GM12878 (cell line): ENCODE measurements at regions not wholly inside any gene's neighbourhood (a gene's known extent, or its start where the extent isn't known, plus 50 kb on each side); places are given as distances from the start of the nearest gene placed in this dataset.

Source experiments
- ATAC-seq: fragments of 200-7000 bp; cut with Tn5 transposase; 3 replicates; pipeline ENCODE4 v1.9.1; 2020; ENCODE audit warnings: mild to moderate bottlenecking, moderate library complexity
- BruUV-seq: library from RNA; stranded (reverse); fragments of 400-500 nt; replicated peaks from 2 replicates; lab custom pipeline; 2021; lab: Mats Ljungman, UMichigan
- CTCF ChIA-PET: fragments of 300-600 bp; sonication (Branson Sonifier 250); formaldehyde crosslinking; extraction: SDS; loops from one replicate; lab custom pipeline; 2021; ENCODE audit warnings: inconsistent platforms; lab: Yijun Ruan, JAX
- POLR2A ChIA-PET: fragments of 350-600 bp; formaldehyde crosslinking; extraction: SDS; loops from one replicate; lab custom pipeline; 2021; ENCODE audit warnings: inconsistent platforms; lab: Charles Lee
- RAD21 ChIA-PET: fragments of 300-600 bp; sonication (Branson Sonifier 250); formaldehyde crosslinking; loops from one replicate; lab custom pipeline; 2023; ENCODE audit warnings: antibody characterized with exemption; ENCODE audit not compliant: unreplicated experiment; lab: Charles Lee
- SMC1A ChIA-PET: fragments of 300-600 bp; sonication (Branson Sonifier 250); formaldehyde crosslinking; loops from one replicate; lab custom pipeline; 2023; ENCODE audit not compliant: unreplicated experiment, uncharacterized antibody; lab: Charles Lee
- DNase-seq: peaks from one replicate; pipeline ENCODE4 v3.0.0-alpha.2; 2011; ENCODE audit warnings: low read depth, low spot score
- FAIRE-seq: peaks from 3 replicates; lab custom pipeline; 2011; peaks lifted over from hg19 to GRCh38; lab: Jason Lieb, UNC
- H2AFZ ChIP-seq: 2 replicates; pipeline ENCODE4 v1.6.0; 2011; ENCODE audit warnings: low read depth, low read length, control low read depth; ENCODE audit not compliant: control insufficient read depth
- H3K27ac ChIP-seq: 2 replicates; pipeline ENCODE4 v1.5.1; 2011; ENCODE audit warnings: control low read depth; ENCODE audit not compliant: control insufficient read depth, insufficient read depth
- H3K27me3 ChIP-seq, 2 experiments: replicated peaks in 1 of 2; 2 replicates each; pipeline versions ENCODE4 v1.6.0 to v1.6.1; 2011; ENCODE audit warnings: low read length in 1 of 2; ENCODE audit not compliant: control insufficient read depth in 2 of 2, insufficient read depth in 2 of 2
- H3K36me3 ChIP-seq, 2 experiments: 2 replicates each; pipeline ENCODE4 v1.5.1; 2011; ENCODE audit warnings: low read length in 1 of 2; ENCODE audit not compliant: control insufficient read depth in 2 of 2, insufficient read depth in 2 of 2
- H3K4me1 ChIP-seq: 2 replicates; pipeline ENCODE4 v1.6.1; 2011; ENCODE audit warnings: mild to moderate bottlenecking, low read length, moderate library complexity, mixed read lengths; ENCODE audit not compliant: control insufficient read depth, insufficient read depth
- H3K4me2 ChIP-seq: 2 replicates; pipeline ENCODE4 v1.6.0; 2011; ENCODE audit warnings: control low read depth; ENCODE audit not compliant: control insufficient read depth, insufficient read depth
- H3K4me3 ChIP-seq: fragments of 200-600 bp; sonication (generic); 2 replicates; pipeline ENCODE4 v1.5.1; 2016
- H3K79me2 ChIP-seq: 2 replicates; pipeline ENCODE4 v1.6.0; 2011; ENCODE audit warnings: low read length; ENCODE audit not compliant: control insufficient read depth, insufficient read depth
- H3K9ac ChIP-seq: 2 replicates; pipeline ENCODE4 v1.8.0; 2011; ENCODE audit warnings: low read length, control low read depth, mixed read lengths; ENCODE audit not compliant: control insufficient read depth, insufficient read depth
- H3K9me3 ChIP-seq: replicated peaks from 3 replicates; pipeline ENCODE4 v1.5.1; 2011; ENCODE audit warnings: mild to moderate bottlenecking, low read length; ENCODE audit not compliant: control insufficient read depth, insufficient read depth
- H4K20me1 ChIP-seq: 2 replicates; pipeline ENCODE4 v1.6.0; 2011; ENCODE audit not compliant: control insufficient read depth, insufficient read depth
- ASH2L ChIP-seq: fragments of 300-600, 200-600 bp; sonication (generic); IDR thresholded peaks from 2 replicates; pipeline ENCODE4 v1.6.1; 2017; ENCODE audit warnings: low read depth, mild to moderate bottlenecking, borderline replicate concordance
- BACH1 ChIP-seq: fragments of 450-650 bp; IDR thresholded peaks from 2 replicates; pipeline ENCODE4 v1.6.1; 2017; ENCODE audit warnings: mild to moderate bottlenecking, borderline replicate concordance
- EED ChIP-seq: sonication (generic); IDR thresholded peaks from 2 replicates; pipeline ENCODE4 v1.6.1; 2016; ENCODE audit warnings: antibody characterized with exemption, low read depth
- EZH2 ChIP-seq: IDR thresholded peaks from 2 replicates; pipeline ENCODE4 v1.6.1; 2012; ENCODE audit warnings: low read depth, mild to moderate bottlenecking, control low read depth, inconsistent platforms, low read length, borderline replicate concordance; ENCODE audit not compliant: control insufficient read depth
- IKZF1 ChIP-seq: fragments of 450-650 bp; conservative IDR thresholded peaks from 2 replicates; pipeline ENCODE4 v1.6.1; 2017; ENCODE audit warnings: antibody characterized with exemption, mild to moderate bottlenecking
- MLLT1 ChIP-seq: fragments of 450-650 bp; IDR thresholded peaks from 2 replicates; pipeline ENCODE4 v1.6.1; 2016; ENCODE audit warnings: mild to moderate bottlenecking
- MTA3 ChIP-seq: IDR thresholded peaks from 2 replicates; pipeline ENCODE4 v1.6.1; 2012; ENCODE audit warnings: low read length, inconsistent platforms, borderline replicate concordance
- NFIC ChIP-seq: IDR thresholded peaks from 2 replicates; pipeline ENCODE4 v1.6.1; 2012; ENCODE audit warnings: low read depth, mild to moderate bottlenecking, inconsistent platforms, low read length, moderate library complexity
- NFXL1 ChIP-seq: fragments of 450-650 bp; IDR thresholded peaks from 2 replicates; pipeline ENCODE4 v1.6.1; 2017; ENCODE audit warnings: antibody characterized with exemption, mild to moderate bottlenecking, borderline replicate concordance
- NFYB ChIP-seq: IDR thresholded peaks from 2 replicates; pipeline ENCODE4 v1.6.1; 2011; ENCODE audit warnings: low read depth, mild to moderate bottlenecking, low read length, improper control_type of control experiment, moderate library complexity; ENCODE audit not compliant: insufficient read depth
- NKRF ChIP-seq: fragments of 450-650 bp; conservative IDR thresholded peaks from 2 replicates; pipeline ENCODE4 v1.6.1; 2017; ENCODE audit warnings: mild to moderate bottlenecking, moderate library complexity
- RELB ChIP-seq: fragments of 450-650 bp; IDR thresholded peaks from 2 replicates; pipeline ENCODE4 v1.6.1; 2017; ENCODE audit warnings: low read depth, mild to moderate bottlenecking, moderate library complexity
- STAT1 ChIP-seq: fragments of 450-650 bp; conservative IDR thresholded peaks from 2 replicates; pipeline ENCODE4 v1.6.1; 2014; ENCODE audit warnings: antibody characterized with exemption, mild to moderate bottlenecking
- ZBED1 ChIP-seq: IDR thresholded peaks from 2 replicates; pipeline ENCODE4 v1.6.1; 2016; ENCODE audit warnings: borderline replicate concordance
- WGBS: methylation state at CpG from one replicate; pipeline ENCODE4 v1.1.6; 2016; ENCODE audit warnings: low lambda C conversion rate; ENCODE audit not compliant: insufficient replicate concordance, insufficient coverage; ENCODE audit errors: missing lambda C conversion rate; 5-methylcytosine and 5-hydroxymethylcytosine counted together
- in situ Hi-C: fragments of 300-500 bp; cut with MboI; formaldehyde crosslinking; loops from 9 replicates; pipeline ENCODE4 v1.14.3; 2018; ENCODE audit warnings: mixed read lengths
- intact Hi-C: fragments of 100-400 bp; cut with micrococcal nuclease; formaldehyde crosslinking; loops from one replicate; pipeline ENCODE4 v1.14.2; 2022; ENCODE audit not compliant: unreplicated experiment

- BruUV-seq, result no TSS peak
- Histone ChIP-seq H3K4me1 (no peaks in the 10 kb centered on the region), H3K9me3 (no peaks in the 10 kb centered on the region), H3K27ac (no peak overlapping the region), H3K4me3 (no peak overlapping the region), H3K9ac (no peak overlapping the region), H2AFZ (no peak overlapping the region), H3K4me2 (no peak overlapping the region), H3K27me3 (no peaks in the 10 kb centered on the region), H3K36me3 (no peaks in the 10 kb centered on the region), H3K79me2 (no peaks in the 10 kb centered on the region), H4K20me1 (no peaks in the 10 kb centered on the region)
- in situ Hi-C loops, result no loop called here
- TF ChIP-seq MLLT1, result no peak
- no peak for TF ChIP-seq IKZF1
- TF ChIP-seq NKRF, result no peak
- no peak for TF ChIP-seq MTA3
- no peak for TF ChIP-seq ZBED1
- no peak for TF ChIP-seq NFXL1
- no peak for TF ChIP-seq EED
- no peak for TF ChIP-seq ASH2L
- TF ChIP-seq RELB, result no peak
- TF ChIP-seq NFYB, result no peak
- no peak for TF ChIP-seq STAT1
- TF ChIP-seq EZH2, result no peak
- no peak for TF ChIP-seq BACH1
- no peak for TF ChIP-seq NFIC
- ChIA-PET RAD21 (no interaction called here), POLR2A (no interaction called here), CTCF (no interaction called here), SMC1A (no interaction called here)
- ATAC-seq, result no peak
- DNase-seq, result no peak
- intact Hi-C loops, result no loop called here
- no peak for FAIRE-seq
- 48% methylated on average over 2 of the region's 2 CpGs for WGBS
These were observed 117.2 kb downstream of the IL20RB start for GRCh38 chr3:137075020-137075419.
